Left ventricle myocardium inferior (tissue), 1 donor: ENCODE measurements at regions not wholly inside any gene's neighbourhood (a gene's known extent, or its start where the extent isn't known, plus 50 kb on each side); places are given as distances from the start of the nearest gene placed in this dataset.

Experiments
- DNase-seq: peaks from one replicate; pipeline ENCODE4 v3.0.0-alpha.2; 2020
- H3K27ac ChIP-seq: fragments of 200-600 bp; replicated peaks from 2 replicates; pipeline ENCODE4 v1.8.0; 2021
- H3K27me3 ChIP-seq: fragments of 200-600 bp; 2 replicates; pipeline ENCODE4 v1.8.0; 2021; ENCODE audit warnings: low read depth
- H3K36me3 ChIP-seq: fragments of 200-600 bp; 2 replicates; pipeline ENCODE4 v1.8.0; 2021
- H3K4me1 ChIP-seq: fragments of 200-600 bp; 2 replicates; pipeline ENCODE4 v1.8.0; 2021
- H3K4me3 ChIP-seq: fragments of 200-600 bp; 2 replicates; pipeline ENCODE4 v1.8.0; 2021; ENCODE audit warnings: mild to moderate bottlenecking, moderate library complexity
- H3K9me3 ChIP-seq: fragments of 200-600 bp; replicated peaks from 2 replicates; pipeline ENCODE4 v1.8.0; 2021
- intact Hi-C: fragments of 100-400 bp; cut with micrococcal nuclease; formaldehyde crosslinking; loops from one replicate; pipeline ENCODE4 v1.11.0; 2022
- TF ChIP-seq, protein P1 (sequence below): fragments of 200-600 bp; IDR thresholded peaks from 2 replicates; pipeline ENCODE4 v1.8.0; 2021; ENCODE audit warnings: antibody characterized with exemption, mild to moderate bottlenecking, borderline replicate concordance
- donor health status: DM: no; HTN: yes; CAD: no; lungs with severe emphysema.

DNA sequence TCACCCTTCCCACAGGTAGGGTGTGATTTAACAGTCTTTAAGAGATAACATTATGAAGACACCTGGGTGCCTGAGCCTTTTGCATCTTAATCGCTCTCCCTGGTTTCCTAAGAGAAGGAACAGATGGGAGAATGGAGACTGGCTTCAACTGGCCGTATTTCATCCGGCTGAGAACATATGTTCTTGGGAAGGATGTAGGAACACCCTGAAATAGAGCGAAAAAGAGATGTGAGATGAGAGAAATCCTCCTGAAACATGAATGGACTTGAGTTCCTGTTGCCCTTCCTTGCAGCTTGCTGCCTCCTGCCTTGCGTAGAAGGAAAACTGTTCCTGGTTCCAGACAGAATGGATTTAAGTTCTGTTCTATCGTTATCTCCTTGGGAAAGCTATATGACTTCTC, 385.4 kb upstream of the RBFOX1 start:
- intact Hi-C loops, result no loop called here
- Histone ChIP-seq H3K4me3 (no peak overlapping the region), H3K27me3 (no peaks in the 10 kb centered on the region), H3K36me3 (no peaks in the 10 kb centered on the region), H3K27ac (no peak overlapping the region), H3K4me1 (no peaks in the 10 kb centered on the region), H3K9me3 (no peaks in the 10 kb centered on the region)
- TF ChIP-seq, protein P1, sequence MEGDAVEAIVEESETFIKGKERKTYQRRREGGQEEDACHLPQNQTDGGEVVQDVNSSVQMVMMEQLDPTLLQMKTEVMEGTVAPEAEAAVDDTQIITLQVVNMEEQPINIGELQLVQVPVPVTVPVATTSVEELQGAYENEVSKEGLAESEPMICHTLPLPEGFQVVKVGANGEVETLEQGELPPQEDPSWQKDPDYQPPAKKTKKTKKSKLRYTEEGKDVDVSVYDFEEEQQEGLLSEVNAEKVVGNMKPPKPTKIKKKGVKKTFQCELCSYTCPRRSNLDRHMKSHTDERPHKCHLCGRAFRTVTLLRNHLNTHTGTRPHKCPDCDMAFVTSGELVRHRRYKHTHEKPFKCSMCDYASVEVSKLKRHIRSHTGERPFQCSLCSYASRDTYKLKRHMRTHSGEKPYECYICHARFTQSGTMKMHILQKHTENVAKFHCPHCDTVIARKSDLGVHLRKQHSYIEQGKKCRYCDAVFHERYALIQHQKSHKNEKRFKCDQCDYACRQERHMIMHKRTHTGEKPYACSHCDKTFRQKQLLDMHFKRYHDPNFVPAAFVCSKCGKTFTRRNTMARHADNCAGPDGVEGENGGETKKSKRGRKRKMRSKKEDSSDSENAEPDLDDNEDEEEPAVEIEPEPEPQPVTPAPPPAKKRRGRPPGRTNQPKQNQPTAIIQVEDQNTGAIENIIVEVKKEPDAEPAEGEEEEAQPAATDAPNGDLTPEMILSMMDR, result no peak
- no peak for DNase-seq

DNA sequence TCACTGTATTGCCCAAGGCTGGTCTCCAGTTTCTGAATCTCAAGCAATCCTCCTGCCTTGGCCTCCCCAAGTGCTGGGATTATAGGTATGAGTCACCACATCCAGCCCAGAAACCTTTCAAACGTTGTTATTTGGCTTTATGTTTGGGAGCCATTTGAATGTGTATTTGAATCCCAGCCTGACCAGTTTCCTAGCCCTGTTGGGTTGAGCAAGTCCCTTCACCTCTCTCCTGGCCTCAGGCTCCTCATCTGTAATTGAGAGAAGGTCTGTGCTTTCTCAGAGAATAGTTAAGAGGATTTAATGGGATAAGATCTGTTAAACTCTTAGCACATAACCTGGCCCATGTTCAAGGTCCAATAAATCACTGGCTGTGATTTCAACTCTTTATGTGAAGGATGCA, 385.8 kb upstream of the RBFOX1 start:
- DNase-seq, result no peak
- TF ChIP-seq, protein P1, result no peak
- H3K4me3 ChIP-seq, result no peak overlapping the region
- no peaks in the 10 kb centered on the region for H3K36me3 ChIP-seq
- no peaks in the 10 kb centered on the region for H3K27me3 ChIP-seq
- H3K9me3 ChIP-seq, result no peaks in the 10 kb centered on the region
- intact Hi-C loops, result no loop called here
- H3K4me1 ChIP-seq, result no peaks in the 10 kb centered on the region
- H3K27ac ChIP-seq, result no peak overlapping the region

DNA sequence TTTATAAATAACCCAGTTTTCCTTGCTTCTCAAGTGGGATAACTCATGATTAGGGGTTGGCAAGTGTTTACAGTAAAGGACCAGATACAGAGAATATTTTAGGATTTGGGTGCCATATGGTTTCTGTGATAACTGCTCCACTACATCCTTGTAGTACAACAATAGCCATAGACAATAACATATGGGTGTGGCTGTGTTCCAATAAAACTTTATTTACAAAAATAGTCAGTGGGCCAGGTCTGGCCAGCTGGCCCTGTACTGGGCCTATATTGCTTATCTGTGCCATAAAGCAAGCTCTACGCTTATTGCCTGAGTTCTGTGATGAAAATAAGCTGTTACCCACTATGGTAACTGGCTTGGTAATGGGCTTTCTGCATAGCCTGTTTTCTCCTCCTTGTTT, 386.5 kb upstream of the RBFOX1 start:
- no peaks in the 10 kb centered on the region for H3K9me3 ChIP-seq
- no peaks in the 10 kb centered on the region for H3K4me1 ChIP-seq
- TF ChIP-seq, protein P1, result no peak
- no peaks in the 10 kb centered on the region for H3K36me3 ChIP-seq
- no peaks in the 10 kb centered on the region for H3K27me3 ChIP-seq
- H3K27ac ChIP-seq, result no peak overlapping the region
- H3K4me3 ChIP-seq, result no peak overlapping the region
- DNase-seq, result no peak
- intact Hi-C loops, result no loop called here

DNA sequence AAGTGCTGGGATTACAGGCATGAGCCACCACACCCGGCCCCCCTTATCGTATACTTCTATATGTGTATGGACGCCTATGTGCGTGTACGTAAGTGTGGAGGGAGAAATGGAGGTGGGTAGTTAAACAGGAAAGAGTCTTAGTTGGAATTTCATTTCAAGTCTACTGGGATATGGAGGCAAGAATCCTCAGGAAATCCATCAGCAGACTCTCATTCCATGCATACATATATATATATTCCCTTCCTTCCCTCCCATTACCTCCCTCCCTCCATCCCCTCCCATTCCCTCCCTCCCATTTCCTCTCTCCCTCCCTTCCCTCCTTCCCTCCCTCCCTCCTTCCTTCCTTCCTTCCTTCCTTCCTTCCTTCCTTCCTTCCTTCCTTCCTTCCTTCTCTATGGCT, 391.7 kb upstream of the RBFOX1 start:
- no peak for DNase-seq
- intact Hi-C loops, result no loop called here
- Histone ChIP-seq H3K4me3 (no peak overlapping the region), H3K36me3 (no peaks in the 10 kb centered on the region), H3K9me3 (no peaks in the 10 kb centered on the region), H3K4me1 (no peaks in the 10 kb centered on the region), H3K27ac (no peak overlapping the region), H3K27me3 (no peaks in the 10 kb centered on the region)
- TF ChIP-seq, protein P1, result no peak

DNA sequence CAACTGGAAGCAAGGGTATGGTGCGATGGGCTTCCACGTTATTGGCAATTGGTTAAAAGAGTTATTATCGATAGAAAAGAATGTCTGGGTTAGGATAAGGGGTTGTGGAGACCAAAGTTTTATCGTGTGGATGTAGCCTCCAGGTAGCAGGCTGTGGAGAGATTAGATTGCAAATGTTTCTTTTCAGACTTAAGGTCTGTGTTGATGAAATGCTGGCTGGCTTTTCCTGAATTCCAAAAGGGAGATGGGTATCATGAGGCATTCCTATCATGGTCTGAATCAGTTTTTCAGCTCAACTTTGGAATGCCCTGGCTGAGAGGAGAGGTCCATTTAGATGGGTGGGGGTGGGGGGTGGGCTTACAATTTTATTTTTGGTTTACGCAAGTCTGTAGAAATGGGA, 395.0 kb upstream of the RBFOX1 start:
- TF ChIP-seq, protein P1, result no peak
- intact Hi-C loops, result no loop called here
- no peaks in the 10 kb centered on the region for H3K27me3 ChIP-seq
- no peak overlapping the region for H3K4me3 ChIP-seq
- no peak for DNase-seq
- H3K4me1 ChIP-seq, result no peaks in the 10 kb centered on the region
- H3K36me3 ChIP-seq, result no peaks in the 10 kb centered on the region
- peaks cover 6% of the 10 kb centered on the region for H3K9me3 ChIP-seq
- no peak overlapping the region for H3K27ac ChIP-seq

DNA sequence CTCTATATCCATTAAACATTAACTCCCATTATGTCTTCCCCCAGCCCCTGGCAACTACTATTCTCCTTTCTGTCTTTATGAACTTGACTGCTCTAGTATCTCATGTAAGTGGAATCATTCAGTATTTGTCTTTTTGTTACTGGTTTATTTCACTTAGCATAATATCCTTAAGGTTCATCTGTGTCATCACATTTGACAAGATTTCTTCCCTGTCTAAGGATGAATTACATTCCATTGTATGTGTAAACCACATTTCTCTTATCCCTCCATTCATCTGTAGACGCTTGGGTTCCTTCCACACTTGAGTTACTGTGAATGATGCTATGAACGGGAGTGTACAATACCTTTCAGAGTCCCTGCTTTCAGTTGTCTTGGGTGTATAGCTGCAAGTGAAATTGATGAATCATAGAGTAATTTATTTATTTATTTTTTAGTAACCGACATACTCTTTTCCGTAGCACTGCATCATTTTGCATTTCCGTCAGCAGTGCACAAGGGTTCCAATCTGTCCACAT, 399.7 kb upstream of the RBFOX1 start:
- H3K4me1 ChIP-seq, result no peaks in the 10 kb centered on the region
- peaks cover 6% of the 10 kb centered on the region for H3K27me3 ChIP-seq
- H3K9me3 ChIP-seq, result peaks cover 14% of the 10 kb centered on the region
- TF ChIP-seq, protein P1, result no peak
- no peaks in the 10 kb centered on the region for H3K36me3 ChIP-seq
- H3K27ac ChIP-seq, result no peak overlapping the region
- DNase-seq, result no peak
- no peak overlapping the region for H3K4me3 ChIP-seq
- intact Hi-C loops, result no loop called here
